Panc1 (cell line): ENCODE measurements at regions not wholly inside any gene's neighbourhood (a gene's known extent, or its start where the extent isn't known, plus 50 kb on each side); places are given as distances from the start of the nearest gene placed in this dataset.

Experiments used
- ATAC-seq: fragments of 200-7000 bp; cut with Tn5 transposase; 2 replicates; pipeline ENCODE4 v1.9.1; 2020; ENCODE audit warnings: mild to moderate bottlenecking, moderate library complexity
- BruUV-seq: library from RNA; stranded (reverse); fragments of 400-500 nt; replicated peaks from 2 replicates; lab custom pipeline; 2021; lab: Mats Ljungman, UMichigan
- CTCF ChIA-PET: fragments of 300-600 bp; sonication (Branson Sonifier 250); formaldehyde crosslinking; loops from one replicate; lab custom pipeline; 2022; ENCODE audit warnings: antibody characterized with exemption; lab: Charles Lee
- POLR2A ChIA-PET: fragments of 300-600 bp; sonication (Branson Sonifier 250); formaldehyde crosslinking; loops from one replicate; lab custom pipeline; 2022; ENCODE audit warnings: antibody characterized with exemption; lab: Charles Lee
- DNase-seq: peaks from one replicate; pipeline ENCODE4 v3.0.0-alpha.2; 2010; ENCODE audit warnings: low read depth, low spot score
- H3K27ac ChIP-seq: 2 replicates; pipeline ENCODE4 v1.5.1; 2011; ENCODE audit warnings: mild to moderate bottlenecking, low read length, inconsistent platforms
- H3K27me3 ChIP-seq: fragments of 200-500 bp; sonication (Bioruptor generic); 2 replicates; pipeline ENCODE4 v1.6.0; 2014; ENCODE audit warnings: low read length, inconsistent platforms; ENCODE audit not compliant: control insufficient read depth, insufficient read depth
- H3K36me3 ChIP-seq: fragments of 200-500 bp; sonication (Bioruptor generic); 2 replicates; pipeline ENCODE4 v1.5.1; 2014; ENCODE audit warnings: inconsistent platforms, mild to moderate bottlenecking, low read length, moderate library complexity; ENCODE audit not compliant: control insufficient read depth, insufficient read depth
- H3K4me1 ChIP-seq: 2 replicates; pipeline ENCODE4 v1.5.1; 2011; ENCODE audit warnings: inconsistent platforms, mild to moderate bottlenecking, low read length, moderate library complexity; ENCODE audit not compliant: control insufficient read depth, insufficient read depth
- H3K4me3 ChIP-seq, 2 experiments: 2 replicates each; pipeline ENCODE4 v1.5.1; 2011 to 2012; ENCODE audit warnings: low read depth in 2 of 2, low read length in 2 of 2, mild to moderate bottlenecking in 2 of 2, inconsistent platforms in 1 of 2, moderate library complexity in 1 of 2
- H3K9me3 ChIP-seq: fragments of 200-500 bp; sonication (Bioruptor generic); 2 replicates; pipeline ENCODE4 v1.5.1; 2014; ENCODE audit warnings: low read depth, mild to moderate bottlenecking, inconsistent platforms, low read length, moderate library complexity; ENCODE audit not compliant: control insufficient read depth, insufficient read depth
- CTCF ChIP-seq: fragments of 450-650 bp; IDR thresholded peaks from 2 replicates; pipeline ENCODE4 v1.5.1; 2017; ENCODE audit warnings: mild to moderate bottlenecking
- POLR2AphosphoS5 ChIP-seq: IDR thresholded peaks from 2 replicates; pipeline ENCODE4 v1.6.1; 2012; ENCODE audit warnings: mild to moderate bottlenecking, low read depth, low read length, moderate library complexity
- REST ChIP-seq, 2 experiments: IDR thresholded peaks; 2 replicates each; pipeline ENCODE4 v1.6.1; 2011 to 2012; ENCODE audit warnings: low read depth in 2 of 2, control low read depth in 1 of 2, low read length in 1 of 2, mild to moderate bottlenecking in 1 of 2, moderate library complexity in 1 of 2; ENCODE audit not compliant: insufficient read depth in 1 of 2
- SIN3A ChIP-seq: IDR thresholded peaks from 2 replicates; pipeline ENCODE4 v1.6.1; 2012; ENCODE audit warnings: low read depth, mild to moderate bottlenecking, low read length, moderate library complexity, borderline replicate concordance; ENCODE audit not compliant: insufficient read depth
- TCF7L2 ChIP-seq: IDR thresholded peaks from 2 replicates; pipeline ENCODE4 v1.6.1; 2011; ENCODE audit warnings: mild to moderate bottlenecking, low read depth, low read length, inconsistent platforms
- in situ Hi-C: cut with HindIII; loops from 2 replicates; pipeline ENCODE4 v1.10.0; 2016; ENCODE audit warnings: low sequenced_read_pairs, low pct_unique_long_range_greater_than_20kb
- intact Hi-C: fragments of 100-400 bp; cut with micrococcal nuclease; formaldehyde crosslinking; loops from one replicate; pipeline ENCODE4 v1.10.0; 2022; ENCODE audit not compliant: unreplicated experiment

GRCh38 chr10:121165276-121165675 lies 314.1 kb downstream of the WDR11 start:
- CTCF ChIA-PET, result no interaction called here
- intact Hi-C loops, result no loop called here
- Histone ChIP-seq H3K27me3 (peaks cover 4% of the 10 kb centered on the region; the same call in 1 of the 2 replicates), H3K4me1 (no peaks in the 10 kb centered on the region), H3K36me3 (no peaks in the 10 kb centered on the region), H3K27ac (no peak overlapping the region), H3K4me3 (no peak overlapping the region), H3K9me3 (no peaks in the 10 kb centered on the region)
- no TSS peak for BruUV-seq
- ATAC-seq, result no peak
- in situ Hi-C loops, result no loop called here
- no peak for DNase-seq
- POLR2A ChIA-PET, result no interaction called here
- TF ChIP-seq TCF7L2 (no peak), SIN3A (no peak)

GRCh38 chr10:121167534-121168243 lies 316.5 kb downstream of the WDR11 start:
- DNase-seq (no peak), ATAC-seq (no peak)
- ChIA-PET POLR2A (no interaction called here), CTCF (no interaction called here)
- in situ Hi-C loops, result no loop called here
- BruUV-seq, result no TSS peak
- TF ChIP-seq CTCF (no peak), REST (IDR thresholded peaks at IDR 0.05; ENCODE audit: insufficient read depth in 1 of 2, low read depth in 2 of 2, low read length in 1 of 2) (no peak), TCF7L2 (no peak), POLR2AphosphoS5 (no peak), SIN3A (no peak)
- Histone ChIP-seq H3K27ac (no peak overlapping the region), H3K9me3 (no peaks in the 10 kb centered on the region), H3K36me3 (no peaks in the 10 kb centered on the region), H3K4me1 (no peaks in the 10 kb centered on the region), H3K27me3 (no peaks in the 10 kb centered on the region; the same call in none of the 2 replicates), H3K4me3 (no peak overlapping the region)
- intact Hi-C loops, result no loop called here

GRCh38 chr10:121168545-121169216 lies 317.5 kb downstream of the WDR11 start:
- POLR2A ChIA-PET, result no interaction called here

More at GRCh38 chr10:121168545-121169216, 317.5 kb downstream of the WDR11 start:
- intact Hi-C loops, result no loop called here
- no peaks in the 10 kb centered on the region for H3K9me3 ChIP-seq
- ATAC-seq (no peak; the same call in 1 of the 2 replicates), DNase-seq (no peak)
- CTCF ChIA-PET, result no interaction called here
- H3K4me1 ChIP-seq, result no peaks in the 10 kb centered on the region
- no peak overlapping the region for H3K4me3 ChIP-seq
- no TSS peak for BruUV-seq
- H3K36me3 ChIP-seq, result no peaks in the 10 kb centered on the region
- TF ChIP-seq REST (IDR thresholded peaks at IDR 0.05; ENCODE audit: insufficient read depth in 1 of 2, low read depth in 2 of 2, low read length in 1 of 2) (no peak), CTCF (peak; percentile 29; the same call in 1 of the 2 replicates)
- in situ Hi-C loops, result no loop called here
- H3K27me3 ChIP-seq, result no peaks in the 10 kb centered on the region; the same call in none of the 2 replicates
- H3K27ac ChIP-seq, result no peak overlapping the region
